AG04450 (cell line): ENCODE measurements at regions not wholly inside any gene's neighbourhood (a gene's known extent, or its start where the extent isn't known, plus 50 kb on each side); places are given as distances from the start of the nearest gene placed in this dataset.

Experiments
- CTCF ChIA-PET: fragments of 300-600, 350-600 bp; formaldehyde crosslinking; extraction: SDS; loops from one replicate; lab custom pipeline; 2022; ENCODE audit warnings: antibody characterized with exemption, inconsistent platforms; lab: Charles Lee
- POLR2A ChIA-PET: fragments of 350-600 bp; formaldehyde crosslinking; extraction: SDS; loops from one replicate; lab custom pipeline; 2021; ENCODE audit warnings: antibody characterized with exemption, inconsistent platforms; lab: Yijun Ruan, JAX
- DNase-seq: peaks from one replicate; pipeline ENCODE4 v3.0.0-alpha.2; 2011; ENCODE audit warnings: low read depth, low spot score
- H3K27ac ChIP-seq: one replicate; pipeline ENCODE4 v1.5.1; 2012; ENCODE audit warnings: low read depth, low read length, control low read depth
- H3K27me3 ChIP-seq: one replicate; pipeline ENCODE4 v1.6.0; 2012; ENCODE audit warnings: low read length; ENCODE audit not compliant: control insufficient read depth, insufficient read depth
- H3K4me3 ChIP-seq: 2 replicates; pipeline ENCODE4 v1.5.1; 2011; ENCODE audit warnings: mild to moderate bottlenecking, low read depth, low read length, control low read depth
- H3K9me3 ChIP-seq: 2 replicates; pipeline ENCODE4 v1.5.1; 2012; ENCODE audit warnings: low read length; ENCODE audit not compliant: control insufficient read depth, insufficient read depth
- CTCF ChIP-seq: IDR thresholded peaks from 2 replicates; pipeline ENCODE4 v1.5.1; 2011; ENCODE audit warnings: low read depth, low read length, control low read depth, inconsistent platforms

DNA sequence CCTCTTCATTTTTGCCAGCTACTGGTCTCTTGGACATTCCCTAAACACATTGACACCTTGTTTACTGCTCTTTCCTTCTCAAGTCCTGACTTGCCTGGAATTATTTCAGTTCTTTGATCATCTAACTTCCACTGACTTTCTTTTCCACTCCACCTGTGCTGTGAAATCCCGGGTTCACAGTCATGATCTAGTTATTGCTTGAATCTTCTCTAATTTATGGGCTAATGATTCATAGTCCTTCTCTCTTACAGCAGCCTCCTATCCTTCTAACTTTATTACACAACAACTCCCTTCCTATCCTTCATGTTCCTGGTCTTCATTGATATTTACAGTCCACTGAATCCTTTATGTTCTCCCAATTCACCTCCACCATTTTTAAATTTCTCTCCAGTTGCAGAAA lies 260.1 kb downstream of the C12orf75 start:
- TF ChIP-seq CTCF, result no peak
- POLR2A ChIA-PET, result no interaction called here
- Histone ChIP-seq H3K9me3 (no peaks in the 10 kb centered on the region), H3K4me3 (no peak overlapping the region), H3K27ac (no peak overlapping the region), H3K27me3 (peaks cover 4% of the 10 kb centered on the region)
- DNase-seq, result no peak
- CTCF ChIA-PET, result no interaction called here

DNA sequence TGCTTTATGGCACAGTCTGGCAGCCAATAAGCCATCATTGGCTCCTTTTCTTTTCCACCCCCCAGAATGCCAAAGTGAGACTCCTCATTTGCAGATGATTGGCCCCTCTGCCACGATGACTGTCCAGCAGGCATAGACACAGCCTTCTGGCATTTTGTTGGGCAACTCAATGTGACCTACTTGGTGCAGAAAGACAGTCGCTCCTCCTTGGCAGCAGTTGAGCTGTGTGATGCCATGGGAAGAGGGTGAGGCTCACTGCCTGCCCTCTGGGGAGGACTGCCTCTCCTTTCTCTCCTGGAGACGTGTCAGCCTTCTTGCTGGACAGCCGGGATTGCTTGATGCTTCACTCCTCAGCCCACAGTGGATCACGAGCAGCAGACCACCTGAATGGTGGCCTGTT lies 264.9 kb downstream of the C12orf75 start:
- Histone ChIP-seq H3K27me3 (peaks cover 2% of the 10 kb centered on the region), H3K27ac (no peak overlapping the region), H3K4me3 (no peak overlapping the region), H3K9me3 (no peaks in the 10 kb centered on the region)
- no peak for DNase-seq
- ChIA-PET CTCF (no interaction called here), POLR2A (no interaction called here)
- TF ChIP-seq CTCF, result no peak

GRCh38 chr12:105596731-105597130 lies 266.2 kb downstream of the C12orf75 start:
- no peak for TF ChIP-seq CTCF
- H3K27ac ChIP-seq, result no peak overlapping the region
- POLR2A ChIA-PET, result interaction anchor here (0.6 kb wide), 1 partner anchor 390 kb away, joined by 3 read pairs; no protein-coding TSS in a partner anchor

GRCh38 chr12:105598031-105598430 lies 267.5 kb downstream of the C12orf75 start:
- CTCF ChIA-PET, result no interaction called here

More at GRCh38 chr12:105596731-105597130, 266.2 kb downstream of the C12orf75 start:
- H3K4me3 ChIP-seq, result no peak overlapping the region
- no peaks in the 10 kb centered on the region for H3K9me3 ChIP-seq
- CTCF ChIA-PET, result no interaction called here
- H3K27me3 ChIP-seq, result peaks cover 2% of the 10 kb centered on the region
- DNase-seq, result no peak

More at GRCh38 chr12:105598031-105598430, 267.5 kb downstream of the C12orf75 start:
- Histone ChIP-seq H3K4me3 (no peak overlapping the region), H3K27ac (no peak overlapping the region), H3K9me3 (no peaks in the 10 kb centered on the region), H3K27me3 (peaks cover 2% of the 10 kb centered on the region)
- POLR2A ChIA-PET, result no interaction called here
- TF ChIP-seq CTCF, result no peak
- DNase-seq, result no peak
